OCI-LY7 (cell line): ENCODE measurements at regions not wholly inside any gene's neighbourhood (a gene's known extent, or its start where the extent isn't known, plus 50 kb on each side); places are given as distances from the start of the nearest gene placed in this dataset.

Experiments
- BruUV-seq: library from RNA; stranded (reverse); fragments of 400-500 nt; replicated peaks from 2 replicates; lab custom pipeline; 2021; lab: Mats Ljungman, UMichigan
- CTCF ChIA-PET: fragments of 300-600 bp; sonication (Branson Sonifier 250); formaldehyde crosslinking; loops from one replicate; lab custom pipeline; 2022; ENCODE audit warnings: antibody characterized with exemption; ENCODE audit not compliant: unreplicated experiment; lab: Charles Lee
- POLR2A ChIA-PET: fragments of 300-600 bp; sonication (Branson Sonifier 250); formaldehyde crosslinking; loops from one replicate; lab custom pipeline; 2022; ENCODE audit warnings: antibody characterized with exemption; lab: Charles Lee
- DNase-seq: peaks from one replicate; pipeline ENCODE4 v3.0.0-alpha.2; 2015; ENCODE audit warnings: low spot score
- H2AFZ ChIP-seq: fragments of 200-600 bp; sonication (generic), shearing (Covaris generic); 2 replicates; pipeline ENCODE4 v1.6.1; 2014; ENCODE audit warnings: mild to moderate bottlenecking, antibody characterized with exemption, low read length, moderate library complexity
- H3K27ac ChIP-seq: fragments of 200-600 bp; sonication (generic); 2 replicates; pipeline ENCODE4 v1.5.1; 2014; ENCODE audit warnings: mixed run types, low read depth, mild to moderate bottlenecking, moderate library complexity, low read length, inconsistent platforms; ENCODE audit not compliant: poor library complexity, severe bottlenecking
- H3K36me3 ChIP-seq: fragments of 200-600 bp; sonication (generic); 2 replicates; pipeline ENCODE4 v1.6.1; 2014; ENCODE audit warnings: mild to moderate bottlenecking, antibody characterized with exemption, low read length, moderate library complexity, mixed read lengths; ENCODE audit not compliant: insufficient read depth
- H3K4me1 ChIP-seq: fragments of 200-600 bp; sonication (generic); 2 replicates; pipeline ENCODE4 v1.5.1; 2014; ENCODE audit warnings: mild to moderate bottlenecking, low read length; ENCODE audit not compliant: insufficient read depth, poor library complexity, severe bottlenecking
- H3K4me2 ChIP-seq: fragments of 200-600 bp; sonication (generic); 2 replicates; pipeline ENCODE4 v1.6.1; 2014; ENCODE audit warnings: mild to moderate bottlenecking, low read length
- H3K4me3 ChIP-seq: fragments of 200-600 bp; sonication (generic); 2 replicates; pipeline ENCODE4 v1.5.1; 2014; ENCODE audit warnings: mild to moderate bottlenecking, low read depth, low read length; ENCODE audit not compliant: poor library complexity, severe bottlenecking
- H3K79me2 ChIP-seq: fragments of 200-600 bp; sonication (generic); 2 replicates; pipeline ENCODE4 v1.6.1; 2016; ENCODE audit warnings: low read depth, mild to moderate bottlenecking, low read length, moderate library complexity, mixed read lengths; ENCODE audit not compliant: insufficient read depth
- H3K9me2 ChIP-seq: fragments of 200-600 bp; sonication (generic); 2 replicates; pipeline ENCODE4 v1.6.1; 2016; ENCODE audit warnings: mild to moderate bottlenecking, low read length, mixed read lengths; ENCODE audit not compliant: insufficient read depth
- H3K9me3 ChIP-seq: fragments of 200-600 bp; sonication (generic); 2 replicates; pipeline ENCODE4 v1.6.1; 2014; ENCODE audit warnings: mild to moderate bottlenecking, mixed run types, low read length, mixed read lengths
- H4K20me1 ChIP-seq: fragments of 200-600 bp; sonication (generic); 2 replicates; pipeline ENCODE4 v1.6.1; 2014; ENCODE audit warnings: mild to moderate bottlenecking, antibody characterized with exemption, low read length, moderate library complexity, mixed read lengths; ENCODE audit not compliant: insufficient read depth
- EZH2phosphoT487 ChIP-seq: fragments of 200-600 bp; sonication (generic); IDR thresholded peaks from 2 replicates; pipeline ENCODE4 v1.6.1; 2018; ENCODE audit warnings: low read depth, borderline replicate concordance, mild to moderate bottlenecking, mixed run types, antibody characterized with exemption, low read length, moderate library complexity, mixed read lengths
- intact Hi-C: fragments of 100-400 bp; cut with micrococcal nuclease; formaldehyde crosslinking; loops from one replicate; pipeline ENCODE4 v1.10.0; 2022; ENCODE audit not compliant: unreplicated experiment
- TF ChIP-seq, protein P1 (sequence below): fragments of 200-600 bp; sonication (generic); conservative IDR thresholded peaks from 2 replicates; pipeline ENCODE4 v1.5.1; 2014; ENCODE audit warnings: mild to moderate bottlenecking, antibody characterized with exemption, low read length, moderate library complexity, mixed read lengths

DNA sequence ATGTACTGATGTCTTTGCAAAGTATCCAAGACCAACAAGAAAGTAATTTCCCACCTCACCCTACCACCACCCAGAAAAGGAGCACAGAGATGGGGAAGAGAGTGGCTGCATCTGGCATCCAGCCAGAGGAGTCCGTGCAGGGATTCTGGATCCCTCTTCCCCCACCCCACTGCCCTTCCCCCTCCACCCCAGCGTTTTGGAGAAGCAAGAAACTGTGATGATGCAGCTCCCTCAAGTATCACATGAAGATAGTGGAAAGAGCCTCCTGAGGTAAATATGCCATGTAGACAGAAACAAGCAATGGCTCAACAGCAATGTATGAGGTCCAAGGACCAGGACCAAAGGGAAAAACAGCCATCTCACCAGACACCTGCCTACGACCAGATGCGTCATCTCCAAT lies 153.8 kb downstream of the DEPDC1B start:
- no peak for DNase-seq
- Histone ChIP-seq H3K79me2 (no peaks in the 10 kb centered on the region), H3K9me3 (no peaks in the 10 kb centered on the region), H3K4me1 (peaks cover 11% of the 10 kb centered on the region), H4K20me1 (no peaks in the 10 kb centered on the region), H3K9me2 (no peaks in the 10 kb centered on the region), H3K4me2 (no peak overlapping the region), H3K36me3 (no peaks in the 10 kb centered on the region), H3K27ac (no peak overlapping the region), H2AFZ (no peak overlapping the region), H3K4me3 (no peak overlapping the region)
- TF ChIP-seq EZH2phosphoT487, result no peak
- TF ChIP-seq, protein P1, sequence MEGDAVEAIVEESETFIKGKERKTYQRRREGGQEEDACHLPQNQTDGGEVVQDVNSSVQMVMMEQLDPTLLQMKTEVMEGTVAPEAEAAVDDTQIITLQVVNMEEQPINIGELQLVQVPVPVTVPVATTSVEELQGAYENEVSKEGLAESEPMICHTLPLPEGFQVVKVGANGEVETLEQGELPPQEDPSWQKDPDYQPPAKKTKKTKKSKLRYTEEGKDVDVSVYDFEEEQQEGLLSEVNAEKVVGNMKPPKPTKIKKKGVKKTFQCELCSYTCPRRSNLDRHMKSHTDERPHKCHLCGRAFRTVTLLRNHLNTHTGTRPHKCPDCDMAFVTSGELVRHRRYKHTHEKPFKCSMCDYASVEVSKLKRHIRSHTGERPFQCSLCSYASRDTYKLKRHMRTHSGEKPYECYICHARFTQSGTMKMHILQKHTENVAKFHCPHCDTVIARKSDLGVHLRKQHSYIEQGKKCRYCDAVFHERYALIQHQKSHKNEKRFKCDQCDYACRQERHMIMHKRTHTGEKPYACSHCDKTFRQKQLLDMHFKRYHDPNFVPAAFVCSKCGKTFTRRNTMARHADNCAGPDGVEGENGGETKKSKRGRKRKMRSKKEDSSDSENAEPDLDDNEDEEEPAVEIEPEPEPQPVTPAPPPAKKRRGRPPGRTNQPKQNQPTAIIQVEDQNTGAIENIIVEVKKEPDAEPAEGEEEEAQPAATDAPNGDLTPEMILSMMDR, result no peak
- BruUV-seq, result no TSS peak
- intact Hi-C loops, result no loop called here
- POLR2A ChIA-PET, result interaction anchor here (0.6 kb wide), 2 partner anchors 35 to 41 kb away, joined by 3 to 7 read pairs; no protein-coding TSS in a partner anchor
- CTCF ChIA-PET, result no interaction called here

DNA sequence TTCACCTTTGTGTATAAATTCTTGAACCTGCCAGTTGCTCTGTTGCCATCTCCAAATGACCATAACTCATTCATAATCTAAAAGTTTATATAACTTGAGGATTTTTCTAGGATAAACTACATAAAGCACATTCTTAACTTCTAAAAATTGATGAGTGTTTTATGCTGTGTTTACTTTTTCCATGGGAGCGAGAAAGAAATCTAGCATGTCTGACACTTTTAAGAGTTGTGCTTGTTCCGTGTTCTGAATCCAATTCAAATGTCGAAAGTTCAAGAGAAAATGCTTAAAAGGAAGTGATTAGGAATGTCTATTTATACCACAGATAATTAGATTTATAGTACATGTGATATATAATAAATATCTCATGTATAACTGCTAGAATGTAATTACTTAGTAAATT lies 154.4 kb downstream of the DEPDC1B start:
- intact Hi-C loops, result no loop called here
- H3K4me1 ChIP-seq, result peaks cover 17% of the 10 kb centered on the region
- no peak overlapping the region for H2AFZ ChIP-seq
- H3K9me3 ChIP-seq, result no peaks in the 10 kb centered on the region
- CTCF ChIA-PET, result no interaction called here
- no peak overlapping the region for H3K4me3 ChIP-seq
- DNase-seq, result no peak
- no peaks in the 10 kb centered on the region for H3K79me2 ChIP-seq
- no TSS peak for BruUV-seq
- POLR2A ChIA-PET, result interaction anchor here (0.6 kb wide), 2 partner anchors 70 to 733 kb away, joined by 3 read pairs; no protein-coding TSS in a partner anchor
- H3K4me2 ChIP-seq, result no peak overlapping the region
- TF ChIP-seq EZH2phosphoT487, result no peak
- TF ChIP-seq, protein P1, result no peak
- no peaks in the 10 kb centered on the region for H3K36me3 ChIP-seq
- no peaks in the 10 kb centered on the region for H3K9me2 ChIP-seq
- H4K20me1 ChIP-seq, result no peaks in the 10 kb centered on the region
- H3K27ac ChIP-seq, result no peak overlapping the region

DNA sequence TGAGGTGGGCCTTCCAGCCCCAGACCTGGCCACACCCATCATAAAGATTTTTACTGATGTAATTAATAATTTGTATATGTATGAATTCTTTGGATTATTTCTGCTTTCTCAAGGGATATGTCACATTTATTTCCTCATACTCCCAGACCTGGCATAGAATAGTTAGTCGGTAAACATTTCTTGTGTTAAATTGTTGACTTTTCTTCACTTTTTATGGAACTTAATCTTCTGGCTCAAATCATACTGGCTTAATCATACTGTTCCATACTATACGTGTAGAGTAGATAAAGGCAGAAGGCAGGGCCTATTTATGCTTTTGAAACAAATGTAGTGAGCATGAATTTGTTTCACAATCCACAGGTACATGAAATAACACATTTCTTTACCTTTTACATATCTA lies 155.8 kb downstream of the DEPDC1B start:
- Histone ChIP-seq H3K4me3 (no peak overlapping the region), H3K36me3 (no peaks in the 10 kb centered on the region), H3K79me2 (no peaks in the 10 kb centered on the region), H3K4me2 (no peak overlapping the region), H4K20me1 (no peaks in the 10 kb centered on the region; the same call in 1 of the 2 replicates), H3K4me1 (peaks cover 29% of the 10 kb centered on the region), H2AFZ (no peak overlapping the region), H3K9me2 (no peaks in the 10 kb centered on the region), H3K27ac (no peak overlapping the region), H3K9me3 (no peaks in the 10 kb centered on the region)
- intact Hi-C loops, result no loop called here
- no TSS peak for BruUV-seq
- TF ChIP-seq, protein P1, result no peak
- TF ChIP-seq EZH2phosphoT487, result no peak
- CTCF ChIA-PET, result no interaction called here
- POLR2A ChIA-PET, result no interaction called here
- no peak for DNase-seq
